ENCODE measurements at regions not wholly inside any gene's neighbourhood (a gene's known extent, or its start where the extent isn't known, plus 50 kb on each side); places are given as distances from the start of the nearest gene placed in this dataset.

- TF ChIP-seq, protein P1, sequence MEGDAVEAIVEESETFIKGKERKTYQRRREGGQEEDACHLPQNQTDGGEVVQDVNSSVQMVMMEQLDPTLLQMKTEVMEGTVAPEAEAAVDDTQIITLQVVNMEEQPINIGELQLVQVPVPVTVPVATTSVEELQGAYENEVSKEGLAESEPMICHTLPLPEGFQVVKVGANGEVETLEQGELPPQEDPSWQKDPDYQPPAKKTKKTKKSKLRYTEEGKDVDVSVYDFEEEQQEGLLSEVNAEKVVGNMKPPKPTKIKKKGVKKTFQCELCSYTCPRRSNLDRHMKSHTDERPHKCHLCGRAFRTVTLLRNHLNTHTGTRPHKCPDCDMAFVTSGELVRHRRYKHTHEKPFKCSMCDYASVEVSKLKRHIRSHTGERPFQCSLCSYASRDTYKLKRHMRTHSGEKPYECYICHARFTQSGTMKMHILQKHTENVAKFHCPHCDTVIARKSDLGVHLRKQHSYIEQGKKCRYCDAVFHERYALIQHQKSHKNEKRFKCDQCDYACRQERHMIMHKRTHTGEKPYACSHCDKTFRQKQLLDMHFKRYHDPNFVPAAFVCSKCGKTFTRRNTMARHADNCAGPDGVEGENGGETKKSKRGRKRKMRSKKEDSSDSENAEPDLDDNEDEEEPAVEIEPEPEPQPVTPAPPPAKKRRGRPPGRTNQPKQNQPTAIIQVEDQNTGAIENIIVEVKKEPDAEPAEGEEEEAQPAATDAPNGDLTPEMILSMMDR (IDR thresholded peaks at IDR 0.05; ENCODE audit: borderline replicate concordance), result no peak
- intact Hi-C loops (cut with micrococcal nuclease), result no loop called here
- no peak for DNase-seq
- H3K27me3 ChIP-seq (ENCODE audit: low read depth), result no peaks in the 10 kb centered on the region
- H3K4me3 ChIP-seq, result no peak overlapping the region
- no peaks in the 10 kb centered on the region for H3K4me1 ChIP-seq
- H3K27ac ChIP-seq (replicated peaks), result no peak overlapping the region
- no peaks in the 10 kb centered on the region for H3K36me3 ChIP-seq
- peaks cover 3% of the 10 kb centered on the region for H3K9me3 ChIP-seq (replicated peaks)
Measured at GRCh38 chr13:87906411-87906810, 235.2 kb downstream of the SLITRK5 start.

GRCh38 chr13:87907202-87907601 is 236.0 kb downstream of the SLITRK5 start:
- H3K27ac ChIP-seq (replicated peaks), result no peak overlapping the region
- H3K9me3 ChIP-seq (replicated peaks), result peaks cover 3% of the 10 kb centered on the region
- DNase-seq, result no peak
- intact Hi-C loops (cut with micrococcal nuclease), result no loop called here
- H3K27me3 ChIP-seq (ENCODE audit: low read depth), result no peaks in the 10 kb centered on the region
- H3K36me3 ChIP-seq, result no peaks in the 10 kb centered on the region
- H3K4me3 ChIP-seq, result no peak overlapping the region
- TF ChIP-seq, protein P1 (IDR thresholded peaks at IDR 0.05; ENCODE audit: borderline replicate concordance), result no peak
- H3K4me1 ChIP-seq, result no peaks in the 10 kb centered on the region

- no peak for DNase-seq
- H3K9me3 ChIP-seq (replicated peaks), result peaks cover 6% of the 10 kb centered on the region
- no peaks in the 10 kb centered on the region for H3K4me1 ChIP-seq
- no peak overlapping the region for H3K4me3 ChIP-seq
- TF ChIP-seq, protein P1 (IDR thresholded peaks at IDR 0.05; ENCODE audit: borderline replicate concordance), result no peak
- intact Hi-C loops (cut with micrococcal nuclease), result no loop called here
- no peak overlapping the region for H3K27ac ChIP-seq (replicated peaks)
- H3K36me3 ChIP-seq, result no peaks in the 10 kb centered on the region
- H3K27me3 ChIP-seq (ENCODE audit: low read depth), result no peaks in the 10 kb centered on the region
Measured at GRCh38 chr13:87919956-87920355, 248.8 kb downstream of the SLITRK5 start.

GRCh38 chr13:87923753-87924152 is 252.6 kb downstream of the SLITRK5 start:
- Histone ChIP-seq H3K36me3 (no peaks in the 10 kb centered on the region), H3K27ac (replicated peaks) (no peak overlapping the region), H3K9me3 (replicated peaks) (peaks cover 6% of the 10 kb centered on the region), H3K4me3 (no peak overlapping the region), H3K27me3 (ENCODE audit: low read depth) (no peaks in the 10 kb centered on the region), H3K4me1 (no peaks in the 10 kb centered on the region)
- intact Hi-C loops (cut with micrococcal nuclease), result no loop called here
- DNase-seq, result no peak
- TF ChIP-seq, protein P1 (IDR thresholded peaks at IDR 0.05; ENCODE audit: borderline replicate concordance), result no peak

- TF ChIP-seq, protein P1 (IDR thresholded peaks at IDR 0.05; ENCODE audit: borderline replicate concordance), result no peak
- Histone ChIP-seq H3K36me3 (no peaks in the 10 kb centered on the region), H3K4me3 (no peak overlapping the region), H3K9me3 (replicated peaks) (peaks cover 8% of the 10 kb centered on the region), H3K4me1 (no peaks in the 10 kb centered on the region), H3K27ac (replicated peaks) (no peak overlapping the region), H3K27me3 (ENCODE audit: low read depth) (no peaks in the 10 kb centered on the region)
- no peak for DNase-seq
- intact Hi-C loops (cut with micrococcal nuclease), result no loop called here
Measured at GRCh38 chr13:87925006-87925405, 253.8 kb downstream of the SLITRK5 start.

DNA sequence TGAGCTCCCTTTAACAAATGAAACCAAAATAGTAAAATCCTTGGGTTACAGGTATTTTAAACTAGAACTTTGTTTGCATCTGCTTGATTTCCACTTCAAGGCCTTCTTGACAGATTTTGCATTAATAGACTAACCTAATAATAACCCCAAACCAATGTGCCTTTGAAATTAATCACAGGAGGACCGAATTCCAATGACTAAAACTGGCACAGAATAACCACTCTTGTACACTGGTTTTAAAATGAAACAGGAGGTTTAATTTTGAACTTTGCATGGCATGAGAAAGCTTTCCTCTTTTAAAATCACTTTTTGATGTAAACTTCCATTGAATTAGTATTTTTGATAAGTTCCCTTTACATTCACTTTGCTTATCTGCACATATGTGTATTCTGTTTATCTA is 269.6 kb downstream of the SLITRK5 start:
- DNase-seq, result no peak
- intact Hi-C loops (cut with micrococcal nuclease), result no loop called here
- Histone ChIP-seq H3K4me1 (no peaks in the 10 kb centered on the region), H3K27me3 (ENCODE audit: low read depth) (no peaks in the 10 kb centered on the region), H3K9me3 (replicated peaks) (no peaks in the 10 kb centered on the region), H3K36me3 (no peaks in the 10 kb centered on the region), H3K4me3 (no peak overlapping the region), H3K27ac (replicated peaks) (no peak overlapping the region)
- TF ChIP-seq, protein P1 (IDR thresholded peaks at IDR 0.05; ENCODE audit: borderline replicate concordance), result no peak

Data from left ventricle myocardium inferior (tissue), 1 donor.